Parathyroid adenoma (tissue), 2 donors: ENCODE measurements at regions not wholly inside any gene's neighbourhood (a gene's known extent, or its start where the extent isn't known, plus 50 kb on each side); places are given as distances from the start of the nearest gene placed in this dataset.

Experiments used
- H2AFZ ChIP-seq: fragments of 300-600 bp; sonication (generic); one replicate; pipeline ENCODE4 v1.7.0; 2017; ENCODE audit warnings: antibody characterized with exemption, mild to moderate bottlenecking
- H3K27ac ChIP-seq: fragments of 300-600 bp; sonication (generic); one replicate; pipeline ENCODE4 v1.7.0; 2017
- H3K27me3 ChIP-seq: fragments of 300-600 bp; sonication (generic); one replicate; pipeline ENCODE4 v1.7.0; 2017; ENCODE audit warnings: low read length; ENCODE audit not compliant: control insufficient read depth, insufficient read depth
- H3K36me3 ChIP-seq: fragments of 300-600 bp; sonication (generic); one replicate; pipeline ENCODE4 v1.7.0; 2017; ENCODE audit warnings: low read length; ENCODE audit not compliant: control insufficient read depth, insufficient read depth
- H3K4me1 ChIP-seq: fragments of 300-600 bp; sonication (generic); one replicate; pipeline ENCODE4 v1.7.0; 2017; ENCODE audit warnings: control low read depth
- H3K4me2 ChIP-seq: fragments of 300-600 bp; sonication (generic); one replicate; pipeline ENCODE4 v1.7.0; 2017; ENCODE audit warnings: low read length
- H3K4me3 ChIP-seq: fragments of 300-600 bp; sonication (generic); one replicate; pipeline ENCODE4 v1.7.0; 2017; ENCODE audit warnings: low read depth, low read length
- H3K79me2 ChIP-seq: fragments of 300-600 bp; sonication (generic); one replicate; pipeline ENCODE4 v1.7.0; 2017; ENCODE audit warnings: control low read depth
- H3K9ac ChIP-seq: fragments of 300-600 bp; sonication (generic); one replicate; pipeline ENCODE4 v1.7.0; 2017; ENCODE audit warnings: mild to moderate bottlenecking
- H3K9me3 ChIP-seq: fragments of 300-600 bp; sonication (generic); one replicate; pipeline ENCODE4 v1.7.0; 2017; ENCODE audit warnings: low read length; ENCODE audit not compliant: control insufficient read depth
- TF ChIP-seq, protein P1 (sequence below): fragments of 300-600 bp; sonication (generic); IDR thresholded peaks from one replicate; pipeline ENCODE4 v1.7.0; 2017; ENCODE audit warnings: antibody characterized with exemption, mild to moderate bottlenecking
- donor health status: primary hyperparathyroidism.

DNA sequence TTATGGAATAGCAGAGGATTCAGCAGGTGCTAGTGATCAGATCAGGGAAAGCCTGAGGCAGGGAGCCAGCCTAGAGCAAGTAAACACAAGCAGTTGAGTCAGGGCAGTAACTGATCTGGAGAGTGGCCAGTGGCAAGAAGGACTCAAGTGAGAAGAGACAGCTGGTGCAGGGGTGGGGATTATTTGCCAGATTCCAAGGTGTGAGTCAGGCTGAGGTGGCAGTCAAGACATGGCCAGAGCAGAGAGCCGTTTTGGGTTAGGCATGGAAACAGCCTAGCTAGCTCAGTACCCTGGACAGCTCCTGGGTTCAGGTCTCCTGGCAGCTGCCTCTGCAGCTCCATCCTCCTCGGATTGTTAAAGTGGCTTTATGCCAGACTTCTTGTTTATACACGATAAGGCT is 281.9 kb upstream of the ONECUT1 start:
- no peaks in the 10 kb centered on the region for H3K4me1 ChIP-seq
- TF ChIP-seq, protein P1, sequence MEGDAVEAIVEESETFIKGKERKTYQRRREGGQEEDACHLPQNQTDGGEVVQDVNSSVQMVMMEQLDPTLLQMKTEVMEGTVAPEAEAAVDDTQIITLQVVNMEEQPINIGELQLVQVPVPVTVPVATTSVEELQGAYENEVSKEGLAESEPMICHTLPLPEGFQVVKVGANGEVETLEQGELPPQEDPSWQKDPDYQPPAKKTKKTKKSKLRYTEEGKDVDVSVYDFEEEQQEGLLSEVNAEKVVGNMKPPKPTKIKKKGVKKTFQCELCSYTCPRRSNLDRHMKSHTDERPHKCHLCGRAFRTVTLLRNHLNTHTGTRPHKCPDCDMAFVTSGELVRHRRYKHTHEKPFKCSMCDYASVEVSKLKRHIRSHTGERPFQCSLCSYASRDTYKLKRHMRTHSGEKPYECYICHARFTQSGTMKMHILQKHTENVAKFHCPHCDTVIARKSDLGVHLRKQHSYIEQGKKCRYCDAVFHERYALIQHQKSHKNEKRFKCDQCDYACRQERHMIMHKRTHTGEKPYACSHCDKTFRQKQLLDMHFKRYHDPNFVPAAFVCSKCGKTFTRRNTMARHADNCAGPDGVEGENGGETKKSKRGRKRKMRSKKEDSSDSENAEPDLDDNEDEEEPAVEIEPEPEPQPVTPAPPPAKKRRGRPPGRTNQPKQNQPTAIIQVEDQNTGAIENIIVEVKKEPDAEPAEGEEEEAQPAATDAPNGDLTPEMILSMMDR = no peak
- H3K4me2 ChIP-seq = no peak overlapping the region
- H3K4me3 ChIP-seq = no peak overlapping the region
- H3K36me3 ChIP-seq = no peaks in the 10 kb centered on the region
- no peak overlapping the region for H2AFZ ChIP-seq
- H3K79me2 ChIP-seq = no peaks in the 10 kb centered on the region
- H3K9me3 ChIP-seq = no peaks in the 10 kb centered on the region
- no peak overlapping the region for H3K9ac ChIP-seq
- H3K27me3 ChIP-seq = no peaks in the 10 kb centered on the region
- H3K27ac ChIP-seq = no peak overlapping the region

DNA sequence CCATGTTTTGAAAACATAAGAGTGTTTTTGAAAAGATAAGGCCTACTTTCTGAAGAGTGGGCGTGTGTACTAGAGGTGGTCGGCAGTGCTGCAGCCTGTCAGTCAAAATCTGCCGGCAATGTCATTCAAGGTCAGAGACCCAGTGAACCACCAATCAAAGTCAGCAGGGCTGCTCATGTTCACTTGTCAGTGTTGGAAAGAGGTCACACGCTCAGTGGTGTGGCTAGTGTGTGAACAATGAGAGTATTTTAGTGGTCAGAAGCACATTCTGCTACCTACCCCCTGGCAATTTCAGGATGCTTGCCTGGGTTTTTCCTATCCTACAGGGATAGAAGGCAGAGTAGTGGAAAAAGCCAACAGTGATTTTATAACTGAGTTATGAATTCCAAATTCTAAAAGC is 278.5 kb upstream of the ONECUT1 start:
- Histone ChIP-seq H3K9ac (no peak overlapping the region), H3K36me3 (no peaks in the 10 kb centered on the region), H3K4me1 (no peaks in the 10 kb centered on the region), H3K27ac (no peak overlapping the region), H3K9me3 (no peaks in the 10 kb centered on the region), H3K4me2 (no peak overlapping the region), H2AFZ (no peak overlapping the region), H3K79me2 (no peaks in the 10 kb centered on the region), H3K4me3 (no peak overlapping the region), H3K27me3 (no peaks in the 10 kb centered on the region)
- TF ChIP-seq, protein P1 = no peak

DNA sequence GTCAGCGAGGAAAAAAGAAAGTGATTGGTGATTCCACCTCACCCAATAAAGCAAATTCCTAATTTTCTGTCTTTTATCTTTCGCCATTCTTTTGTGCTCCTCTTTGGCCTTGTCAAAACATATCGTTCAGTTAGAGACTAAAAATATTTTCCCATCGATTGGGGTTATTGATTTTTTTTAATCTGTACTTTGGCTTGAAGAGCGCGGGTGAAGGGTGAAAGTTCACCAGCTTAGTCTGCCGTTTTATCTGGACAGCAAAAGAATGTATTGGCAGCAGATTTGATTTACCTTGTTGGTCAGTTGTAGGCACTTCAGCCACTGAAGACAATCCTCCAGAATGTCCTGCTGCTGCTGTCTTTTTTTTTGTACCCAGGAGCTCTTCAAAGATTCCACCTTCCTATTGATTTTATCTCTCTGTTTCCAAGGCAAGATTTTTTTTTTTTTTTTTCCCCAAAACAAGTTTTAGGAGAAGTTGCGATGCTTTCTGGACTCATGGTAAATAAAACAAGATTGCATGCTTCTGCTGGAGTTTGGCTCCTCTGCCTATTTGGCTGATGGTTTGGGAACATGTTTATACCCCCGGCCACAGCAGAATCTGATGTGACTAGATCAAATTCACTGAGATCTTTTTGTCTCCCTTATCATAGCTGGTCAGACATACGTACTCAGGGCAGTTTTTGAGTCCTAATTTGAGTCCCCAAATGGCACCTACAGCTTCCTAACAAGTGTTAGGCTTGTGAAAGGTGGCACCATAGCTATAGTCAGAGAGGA is 269.3 kb upstream of the ONECUT1 start:
- Histone ChIP-seq H3K4me1 (no peaks in the 10 kb centered on the region), H3K4me2 (no peak overlapping the region), H3K4me3 (no peak overlapping the region), H3K36me3 (no peaks in the 10 kb centered on the region), H3K27ac (no peak overlapping the region), H3K27me3 (no peaks in the 10 kb centered on the region), H3K79me2 (no peaks in the 10 kb centered on the region), H2AFZ (no peak overlapping the region), H3K9me3 (no peaks in the 10 kb centered on the region), H3K9ac (no peak overlapping the region)
- TF ChIP-seq, protein P1 = no peak

DNA sequence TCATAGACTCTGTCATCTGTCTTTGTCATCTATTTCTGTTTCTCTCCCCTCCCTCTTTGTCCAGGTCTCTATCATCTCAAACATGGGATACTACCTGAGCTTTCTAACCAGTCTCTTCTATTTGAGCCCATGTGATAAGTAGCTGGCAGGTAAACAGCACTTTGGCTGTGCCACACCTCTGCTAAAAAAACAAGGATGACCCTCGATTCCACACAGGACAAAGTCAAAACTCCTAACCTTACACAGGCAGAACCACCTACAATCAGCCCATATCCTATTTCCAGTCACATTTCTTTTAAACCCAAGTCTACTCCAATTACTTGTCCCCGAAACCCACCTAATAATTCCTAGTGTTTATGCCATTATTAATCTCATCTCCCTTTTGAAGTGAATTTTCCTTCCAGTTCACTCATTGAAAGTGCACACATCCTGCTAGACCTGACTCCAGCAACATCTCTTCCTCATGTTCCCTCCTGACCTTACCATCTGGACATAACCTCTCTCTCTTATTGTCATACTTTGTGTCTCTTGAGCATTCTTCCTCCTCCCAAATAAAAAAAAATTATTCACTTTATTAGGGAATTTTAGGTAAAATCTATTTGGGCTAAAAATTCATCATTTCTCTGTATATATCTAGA is 256.1 kb upstream of the ONECUT1 start:
- no peaks in the 10 kb centered on the region for H3K4me1 ChIP-seq
- no peaks in the 10 kb centered on the region for H3K79me2 ChIP-seq
- TF ChIP-seq, protein P1 = no peak
- no peak overlapping the region for H3K9ac ChIP-seq
- H3K36me3 ChIP-seq = no peaks in the 10 kb centered on the region
- H3K4me2 ChIP-seq = no peak overlapping the region
- no peaks in the 10 kb centered on the region for H3K27me3 ChIP-seq
- no peak overlapping the region for H2AFZ ChIP-seq
- no peak overlapping the region for H3K27ac ChIP-seq
- H3K4me3 ChIP-seq = no peak overlapping the region
- no peaks in the 10 kb centered on the region for H3K9me3 ChIP-seq

DNA sequence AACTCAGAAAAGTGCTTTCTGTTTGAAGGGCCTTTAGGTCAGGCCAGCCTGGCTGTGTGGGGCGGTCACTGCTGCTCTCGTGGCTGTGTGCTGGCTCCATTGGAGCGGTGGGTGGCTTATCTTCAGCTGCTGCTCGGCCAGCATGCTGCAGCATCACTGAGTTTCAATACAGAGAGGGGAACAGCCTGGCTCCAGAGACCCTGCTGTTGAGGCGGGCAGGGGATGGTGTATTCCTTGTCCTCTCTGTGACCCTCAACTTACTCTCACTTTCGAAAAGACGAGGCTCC is 248.5 kb upstream of the ONECUT1 start:
- Histone ChIP-seq H3K9ac (no peak overlapping the region), H3K4me3 (no peak overlapping the region), H2AFZ (no peak overlapping the region), H3K4me2 (no peak overlapping the region), H3K4me1 (no peaks in the 10 kb centered on the region), H3K9me3 (no peaks in the 10 kb centered on the region), H3K36me3 (no peaks in the 10 kb centered on the region), H3K27ac (no peak overlapping the region), H3K79me2 (no peaks in the 10 kb centered on the region), H3K27me3 (no peaks in the 10 kb centered on the region)
- TF ChIP-seq, protein P1 = no peak
